Naive thymus-derived CD4-positive, alpha-beta T cell (primary cell): ENCODE measurements at regions not wholly inside any gene's neighbourhood (a gene's known extent, or its start where the extent isn't known, plus 50 kb on each side); places are given as distances from the start of the nearest gene placed in this dataset.
A peak's percentile ranks its signal among the peaks of the same experiment; 100 is the strongest.

Experiments
- ATAC-seq: fragments of 150-1000 bp; cut with Tn5 transposase; 2 replicates; pipeline ENCODE4 v1.10.0; 2021; ENCODE audit warnings: mild to moderate bottlenecking, moderate library complexity
- CTCF ChIA-PET: fragments of 350-600 bp; sonication (Branson Sonifier 250); formaldehyde crosslinking; loops from one replicate; lab custom pipeline; 2021; ENCODE audit warnings: antibody characterized with exemption; lab: Charles Lee
- POLR2A ChIA-PET: fragments of 350-600 bp; sonication (Branson Sonifier 250); formaldehyde crosslinking; loops from one replicate; lab custom pipeline; 2021; ENCODE audit warnings: antibody characterized with exemption, inconsistent platforms; lab: Charles Lee
- DNase-seq, 9 donors: peaks; one replicate each; pipeline versions ENCODE4 v3.0.0 to v3.0.0-alpha.2; 2020 to 2022; ENCODE audit warnings: mixed read lengths in 1 of 9
- H3K27ac ChIP-seq: one replicate; pipeline ENCODE4 v1.7.0; 2013; ENCODE audit warnings: mild to moderate bottlenecking, low read depth, low read length, moderate library complexity
- H3K27me3 ChIP-seq, 2 donors: one replicate each; pipeline ENCODE4 v1.7.0; 2013; ENCODE audit warnings: low read length in 2 of 2, mild to moderate bottlenecking in 2 of 2, moderate library complexity in 2 of 2; ENCODE audit not compliant: control insufficient read depth in 2 of 2, insufficient read depth in 2 of 2
- H3K36me3 ChIP-seq, 3 experiments: 1 replicate in 2 of 3; 2 replicates in 1 of 3; pipeline ENCODE4 v1.7.0; 2013; ENCODE audit warnings: low read length in 3 of 3, mild to moderate bottlenecking in 3 of 3, moderate library complexity in 1 of 3; ENCODE audit not compliant: insufficient read depth in 3 of 3, control insufficient read depth in 2 of 3
- H3K4me1 ChIP-seq, 2 donors: one replicate each; pipeline ENCODE4 v1.7.0; 2013; ENCODE audit warnings: low read length in 2 of 2, mild to moderate bottlenecking in 2 of 2, moderate library complexity in 1 of 2; ENCODE audit not compliant: control insufficient read depth in 2 of 2, insufficient read depth in 2 of 2
- H3K4me3 ChIP-seq: 2 replicates; pipeline ENCODE4 v1.7.0; 2013; ENCODE audit warnings: mild to moderate bottlenecking, low read length
- H3K9me3 ChIP-seq, 3 experiments: 1 replicate in 2 of 3; 2 replicates in 1 of 3; pipeline ENCODE4 v1.7.0; 2013; ENCODE audit warnings: low read length in 3 of 3; ENCODE audit not compliant: control insufficient read depth in 2 of 3
- H3K27ac Mint-ChIP-seq, 9 donors: one replicate each; pipeline ENCODE4 v1.8.0; 2020 to 2022; ENCODE audit warnings: mixed read lengths in 9 of 9, mild to moderate bottlenecking in 8 of 9, moderate library complexity in 5 of 9, inconsistent platforms in 2 of 9
- H3K27me3 Mint-ChIP-seq, 5 donors: one replicate each; pipeline ENCODE4 v1.8.0; 2021 to 2022; ENCODE audit warnings: mixed read lengths in 5 of 5, mild to moderate bottlenecking in 1 of 5
- H3K36me3 Mint-ChIP-seq, 5 donors: one replicate each; pipeline ENCODE4 v1.8.0; 2020 to 2022; ENCODE audit warnings: mixed read lengths in 5 of 5, mild to moderate bottlenecking in 3 of 5, inconsistent platforms in 1 of 5
- H3K4me1 Mint-ChIP-seq, 7 donors: one replicate each; pipeline ENCODE4 v1.8.0; 2020 to 2022; ENCODE audit warnings: mixed read lengths in 7 of 7, mild to moderate bottlenecking in 3 of 7, inconsistent platforms in 1 of 7
- H3K4me3 Mint-ChIP-seq, 10 donors: one replicate each; pipeline ENCODE4 v1.8.0; 2020 to 2022; ENCODE audit warnings: mild to moderate bottlenecking in 10 of 10, mixed read lengths in 10 of 10, moderate library complexity in 6 of 10, inconsistent platforms in 2 of 10
- H3K9me3 Mint-ChIP-seq, 11 donors: one replicate each; pipeline ENCODE4 v1.8.0; 2020 to 2022; ENCODE audit warnings: mixed read lengths in 11 of 11, mild to moderate bottlenecking in 4 of 11, inconsistent platforms in 1 of 11, moderate library complexity in 1 of 11
- intact Hi-C, 2 donors: fragments of 100-400 bp; cut with micrococcal nuclease; formaldehyde crosslinking; loops; one replicate each; pipeline ENCODE4 v1.15.1; 2023

- ATAC-seq (no peak), DNase-seq (no peak)
- no peaks in the 10 kb centered on the region for H3K9me3 ChIP-seq
- no peaks in the 10 kb centered on the region for H3K36me3 ChIP-seq
- H3K27ac ChIP-seq, result peak overlapping the region; percentile 25
- POLR2A ChIA-PET, result no interaction called here
- CTCF ChIA-PET, result no interaction called here
- H3K4me3 ChIP-seq, result no peak overlapping the region
- peaks cover 0 to 35% (median 0%) of the 10 kb centered on the region in 5 donors for H3K27me3 Mint-ChIP-seq
- H3K27me3 ChIP-seq, result no peaks in the 10 kb centered on the region
- H3K4me1 Mint-ChIP-seq, result peaks cover 32 to 71% (median 57%) of the 10 kb centered on the region in 7 donors
- peaks cover 15 to 46% of the 10 kb centered on the region in 2 donors for H3K4me1 ChIP-seq
- H3K36me3 Mint-ChIP-seq, result peaks cover 0 to 8% (median 0%) of the 10 kb centered on the region in 5 donors
- peaks cover 0 to 5% (median 0%) of the 10 kb centered on the region in 11 donors for H3K9me3 Mint-ChIP-seq
- peak overlapping the region in 8 of 9 donors; percentile 73 to 96 (median 92) for H3K27ac Mint-ChIP-seq
- H3K4me3 Mint-ChIP-seq, result peak overlapping the region in 9 of 10 donors; percentile 10 to 83 (median 67)
- intact Hi-C loops, result loop anchor here (2.0 to 10.0 kb wide), 4 partner anchors 35 to 1087 kb away; no protein-coding TSS in a partner anchor
These were observed 55.3 kb upstream of the SNX9 start for GRCh38 chr6:157767775-157768156.

- H3K27me3 Mint-ChIP-seq, result peaks cover 0 to 37% (median under 1%) of the 10 kb centered on the region in 5 donors
- peak overlapping the region; percentile 2 to 83 (median 66) for H3K4me3 Mint-ChIP-seq
- H3K27ac ChIP-seq, result peak overlapping the region; percentile 25
These were observed 54.7 kb upstream of the SNX9 start for GRCh38 chr6:157768304-157768703.

DNA sequence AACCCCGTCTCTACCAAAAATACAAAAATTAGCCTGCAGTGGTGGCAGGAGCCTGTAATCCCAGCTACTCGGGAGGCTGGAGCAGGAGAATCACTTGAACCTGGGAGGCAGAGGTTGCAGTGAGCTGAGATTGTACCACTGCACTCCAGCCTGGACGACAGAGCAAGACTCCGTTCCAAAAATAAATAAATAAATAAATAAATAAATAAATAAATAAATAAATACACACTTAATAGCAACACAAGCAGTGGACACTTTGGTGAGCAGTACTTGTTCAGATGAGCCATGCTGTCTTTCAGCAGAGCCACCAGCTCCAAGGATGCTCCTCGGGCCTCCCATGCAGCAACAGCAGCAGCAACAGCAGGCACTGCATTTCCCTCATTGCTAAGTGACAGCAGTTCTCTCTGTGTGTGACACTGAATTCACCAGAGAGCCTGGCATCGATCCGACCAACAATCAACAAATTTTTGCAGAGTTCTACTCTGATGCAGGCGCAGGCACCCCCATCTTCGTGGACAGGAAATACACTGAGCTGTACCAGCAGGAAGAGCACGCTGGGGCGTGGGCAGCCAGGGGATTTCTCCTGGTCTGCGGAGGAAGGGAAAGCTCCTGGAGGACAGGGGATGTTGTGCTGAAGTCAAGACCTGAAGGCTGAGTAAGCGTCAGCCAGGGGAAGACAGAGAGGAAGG lies 54.0 kb upstream of the SNX9 start:
- ATAC-seq (no peak), DNase-seq (peak in 4 of 9 donors; percentile 26 to 43 (median 38))
- Mint-ChIP-seq H3K36me3 (peaks cover 0 to 15% (median 0%) of the 10 kb centered on the region in 5 donors), H3K4me1 (peaks cover 36 to 69% (median 58%) of the 10 kb centered on the region in 7 donors), H3K27me3 (peaks cover 0 to 42% (median 4%) of the 10 kb centered on the region in 5 donors), H3K4me3 (peak overlapping the region; percentile 10 to 83 (median 48)), H3K9me3 (peaks cover 0 to 11% (median 0%) of the 10 kb centered on the region in 11 donors), H3K27ac (peak overlapping the region in 8 of 9 donors; percentile 2 to 96 (median 92))
- H3K9me3 ChIP-seq, result no peaks in the 10 kb centered on the region
- peaks cover 9 to 34% of the 10 kb centered on the region in 2 donors for H3K4me1 ChIP-seq
- no peak overlapping the region for H3K27ac ChIP-seq
- no peak overlapping the region for H3K4me3 ChIP-seq
- no peaks in the 10 kb centered on the region for H3K27me3 ChIP-seq
- POLR2A ChIA-PET, result interaction anchor here (0.6 to 0.8 kb wide), 2 partner anchors 21 to 39 kb away, joined by 3 to 5 read pairs; no protein-coding TSS in a partner anchor
- CTCF ChIA-PET, result interaction anchor here (2.0 kb wide), 1 partner anchor 104 kb away, joined by 11 read pairs; no protein-coding TSS in a partner anchor
- intact Hi-C loops, result loop anchor here (2.0 to 10.0 kb wide), 4 partner anchors 34 to 1086 kb away; no protein-coding TSS in a partner anchor
- no peaks in the 10 kb centered on the region for H3K36me3 ChIP-seq

More at GRCh38 chr6:157768304-157768703, 54.7 kb upstream of the SNX9 start:
- H3K36me3 ChIP-seq, result no peaks in the 10 kb centered on the region
- no peak overlapping the region for H3K4me3 ChIP-seq
- H3K4me1 ChIP-seq, result peaks cover 15 to 41% of the 10 kb centered on the region in 2 donors
- DNase-seq (peak in 3 of 9 donors; percentile 40 to 50 (median 44)), ATAC-seq (peak; percentile 19)
- H3K27ac Mint-ChIP-seq, result peak overlapping the region; percentile 49 to 96 (median 92)
- no peaks in the 10 kb centered on the region for H3K9me3 ChIP-seq
- H3K27me3 ChIP-seq, result no peaks in the 10 kb centered on the region
- ChIA-PET CTCF (no interaction called here), POLR2A (interaction anchor here (0.6 kb wide), 1 partner anchor 40 kb away, joined by 5 read pairs; no protein-coding TSS in a partner anchor)
- H3K9me3 Mint-ChIP-seq, result peaks cover 0 to 6% (median 0%) of the 10 kb centered on the region in 11 donors
- intact Hi-C loops, result loop anchor here (2.0 to 10.0 kb wide), 4 partner anchors 34 to 1086 kb away; no protein-coding TSS in a partner anchor
- peaks cover 0 to 8% (median 0%) of the 10 kb centered on the region in 5 donors for H3K36me3 Mint-ChIP-seq
- peaks cover 30 to 69% (median 57%) of the 10 kb centered on the region in 7 donors for H3K4me1 Mint-ChIP-seq

GRCh38 chr6:157769776-157770426 lies 53.1 kb upstream of the SNX9 start:
- H3K27ac Mint-ChIP-seq, result peak overlapping the region in 6 of 9 donors; percentile 2 to 94 (median 68)

GRCh38 chr6:157770946-157771345 lies 52.1 kb upstream of the SNX9 start:
- no peak overlapping the region for H3K27ac ChIP-seq
- ChIA-PET CTCF (interaction anchor here (0.6 to 2.0 kb wide), 8 partner anchors 8 to 958 kb away, joined by 3 to 11 read pairs (median 4); no protein-coding TSS in a partner anchor), POLR2A (interaction anchor here (0.6 kb wide), 1 partner anchor 211 kb away, joined by 4 read pairs; the partner anchor contains the start of gene SYNJ2)
- intact Hi-C loops, result no loop called here
- Mint-ChIP-seq H3K4me3 (no peak overlapping the region), H3K4me1 (peaks cover 22 to 63% (median 50%) of the 10 kb centered on the region in 7 donors), H3K9me3 (peaks cover 0 to 11% (median 4%) of the 10 kb centered on the region in 11 donors), H3K27ac (no peak overlapping the region), H3K27me3 (peaks cover 0 to 50% (median 4%) of the 10 kb centered on the region in 5 donors), H3K36me3 (peaks cover 0 to 15% (median 3%) of the 10 kb centered on the region in 5 donors)
- no peak overlapping the region for H3K4me3 ChIP-seq
- DNase-seq (no peak), ATAC-seq (no peak)
- H3K36me3 ChIP-seq, result no peaks in the 10 kb centered on the region
- H3K9me3 ChIP-seq, result no peaks in the 10 kb centered on the region
- no peaks in the 10 kb centered on the region for H3K27me3 ChIP-seq
- peaks cover 0 to 19% of the 10 kb centered on the region in 2 donors for H3K4me1 ChIP-seq

More at GRCh38 chr6:157769776-157770426, 53.1 kb upstream of the SNX9 start:
- peaks cover 0 to 48% (median 4%) of the 10 kb centered on the region in 5 donors for H3K27me3 Mint-ChIP-seq
- H3K36me3 Mint-ChIP-seq, result peaks cover 0 to 15% (median 0%) of the 10 kb centered on the region in 5 donors
- intact Hi-C loops, result loop anchor here (2.0 to 10.0 kb wide), 4 partner anchors 33 to 1085 kb away; no protein-coding TSS in a partner anchor
- Histone ChIP-seq H3K4me3 (no peak overlapping the region), H3K27me3 (no peaks in the 10 kb centered on the region), H3K9me3 (no peaks in the 10 kb centered on the region), H3K36me3 (no peaks in the 10 kb centered on the region), H3K27ac (no peak overlapping the region), H3K4me1 (peaks cover 3 to 27% of the 10 kb centered on the region in 2 donors)
- H3K9me3 Mint-ChIP-seq, result peaks cover 0 to 11% (median 0%) of the 10 kb centered on the region in 11 donors
- no peak for ATAC-seq
- H3K4me3 Mint-ChIP-seq, result peak overlapping the region in 3 of 10 donors; percentile 10 to 48 (median 40)
- H3K4me1 Mint-ChIP-seq, result peaks cover 27 to 69% (median 57%) of the 10 kb centered on the region in 7 donors
- ChIA-PET POLR2A (interaction anchor here (0.9 kb wide), 1 partner anchor 53 kb away, joined by 3 read pairs; no protein-coding TSS in a partner anchor), CTCF (interaction anchor here (0.8 to 2.0 kb wide), 2 partner anchors 9 to 103 kb away, joined by 3 to 11 read pairs; no protein-coding TSS in a partner anchor)
- no peak for DNase-seq

GRCh38 chr6:157772820-157773219 lies 50.2 kb upstream of the SNX9 start:
- ChIA-PET POLR2A (interaction anchor here (1.5 kb wide), 1 partner anchor 9 kb away, joined by 3 read pairs; no protein-coding TSS in a partner anchor), CTCF (no interaction called here)
- Histone ChIP-seq H3K9me3 (peaks cover 0 to 9% (median 0%) of the 10 kb centered on the region in 3 experiments), H3K4me3 (no peak overlapping the region), H3K36me3 (no peaks in the 10 kb centered on the region), H3K27me3 (no peaks in the 10 kb centered on the region), H3K27ac (no peak overlapping the region), H3K4me1 (peaks cover 0 to 16% of the 10 kb centered on the region in 2 donors)
- H3K27me3 Mint-ChIP-seq, result peaks cover 0 to 40% (median 4%) of the 10 kb centered on the region in 5 donors
- H3K4me3 Mint-ChIP-seq, result no peak overlapping the region
- no peak for DNase-seq
- H3K9me3 Mint-ChIP-seq, result peaks cover 0 to 18% (median 7%) of the 10 kb centered on the region in 11 donors
- peak overlapping the region in 6 of 9 donors; percentile 12 to 92 (median 48) for H3K27ac Mint-ChIP-seq
- ATAC-seq, result no peak
- intact Hi-C loops, result no loop called here
- H3K36me3 Mint-ChIP-seq, result peaks cover 0 to 13% (median 6%) of the 10 kb centered on the region in 5 donors
- H3K4me1 Mint-ChIP-seq, result peaks cover 16 to 44% (median 40%) of the 10 kb centered on the region in 7 donors
